ENCODE measurements at regions not wholly inside any gene's neighbourhood (a gene's known extent, or its start where the extent isn't known, plus 50 kb on each side); places are given as distances from the start of the nearest gene placed in this dataset.

GRCh38 chr15:96262097-96262496 is 68.4 kb upstream of the NR2F2 start:
- H3K4me1 ChIP-seq, result no peaks in the 10 kb centered on the region
- intact Hi-C loops (cut with DNase I; ENCODE audit: low total_unique reads), result no loop called here
- H3K27me3 ChIP-seq, result no peaks in the 10 kb centered on the region
- DNase-seq (ENCODE audit: low spot score in 2 of 2), result no peak
- TF ChIP-seq CTCF (IDR thresholded peaks at IDR 0.05), result no peak
- TF ChIP-seq POLR2A (IDR thresholded peaks at IDR 0.05), result no peak
- no peak for TF ChIP-seq POLR2AphosphoS5 (IDR thresholded peaks at IDR 0.05)
- no peaks in the 10 kb centered on the region for H3K9me3 ChIP-seq
- H3K4me3 ChIP-seq, result no peak overlapping the region
- peak overlapping the region in 1 of 2 donors; percentile 42 for H3K27ac ChIP-seq
- H3K36me3 ChIP-seq, result no peaks in the 10 kb centered on the region

- intact Hi-C loops (cut with DNase I; ENCODE audit: low total_unique reads), result no loop called here
- Histone ChIP-seq H3K4me3 (no peak overlapping the region), H3K4me1 (no peaks in the 10 kb centered on the region), H3K9me3 (no peaks in the 10 kb centered on the region), H3K27ac (peak overlapping the region in 1 of 2 donors; percentile 65), H3K27me3 (no peaks in the 10 kb centered on the region), H3K36me3 (no peaks in the 10 kb centered on the region)
- DNase-seq (ENCODE audit: low spot score in 2 of 2), result no peak
- TF ChIP-seq CTCF (IDR thresholded peaks at IDR 0.05) (no peak), POLR2AphosphoS5 (IDR thresholded peaks at IDR 0.05) (no peak), POLR2A (IDR thresholded peaks at IDR 0.05) (no peak)
These were observed 67.7 kb upstream of the NR2F2 start for GRCh38 chr15:96262549-96263489.

GRCh38 chr15:96264351-96264798 is 66.1 kb upstream of the NR2F2 start:
- Histone ChIP-seq H3K4me3 (no peak overlapping the region), H3K9me3 (no peaks in the 10 kb centered on the region), H3K4me1 (no peaks in the 10 kb centered on the region), H3K36me3 (no peaks in the 10 kb centered on the region), H3K27ac (peak overlapping the region in 1 of 2 donors; percentile 14), H3K27me3 (no peaks in the 10 kb centered on the region)
- intact Hi-C loops (cut with DNase I; ENCODE audit: low total_unique reads), result no loop called here
- no peak for DNase-seq (ENCODE audit: low spot score in 2 of 2)
- TF ChIP-seq POLR2A (IDR thresholded peaks at IDR 0.05) (no peak), CTCF (IDR thresholded peaks at IDR 0.05) (no peak), POLR2AphosphoS5 (IDR thresholded peaks at IDR 0.05) (no peak)

GRCh38 chr15:96264801-96265515 is 65.5 kb upstream of the NR2F2 start:
- Histone ChIP-seq H3K9me3 (no peaks in the 10 kb centered on the region), H3K4me3 (no peak overlapping the region), H3K27ac (peak overlapping the region in 1 of 2 donors; percentile 14), H3K27me3 (no peaks in the 10 kb centered on the region), H3K36me3 (no peaks in the 10 kb centered on the region), H3K4me1 (no peaks in the 10 kb centered on the region)
- intact Hi-C loops (cut with DNase I; ENCODE audit: low total_unique reads), result no loop called here
- TF ChIP-seq CTCF (IDR thresholded peaks at IDR 0.05) (no peak), POLR2AphosphoS5 (IDR thresholded peaks at IDR 0.05) (no peak), POLR2A (IDR thresholded peaks at IDR 0.05) (no peak)
- DNase-seq (ENCODE audit: low spot score in 2 of 2), result no peak

GRCh38 chr15:96266456-96266855 is 64.0 kb upstream of the NR2F2 start:
- Histone ChIP-seq H3K36me3 (no peaks in the 10 kb centered on the region), H3K27me3 (no peaks in the 10 kb centered on the region), H3K4me1 (no peaks in the 10 kb centered on the region), H3K9me3 (no peaks in the 10 kb centered on the region), H3K27ac (no peak overlapping the region), H3K4me3 (no peak overlapping the region)
- DNase-seq (ENCODE audit: low spot score in 2 of 2), result no peak
- intact Hi-C loops (cut with DNase I; ENCODE audit: low total_unique reads), result no loop called here
- TF ChIP-seq CTCF (IDR thresholded peaks at IDR 0.05), result no peak
